GM23338 (cell line): ENCODE measurements at regions not wholly inside any gene's neighbourhood (a gene's known extent, or its start where the extent isn't known, plus 50 kb on each side); places are given as distances from the start of the nearest gene placed in this dataset.

Source experiments
- ATAC-seq: fragments of 200-7000 bp; cut with Tn5 transposase; 3 replicates; pipeline ENCODE4 v1.9.1; 2020
- DNase-seq: peaks from one replicate; pipeline ENCODE4 v3.0.0-alpha.2; 2015; ENCODE audit warnings: low spot score
- H2AFZ ChIP-seq: fragments of 200-600 bp; sonication (generic); 2 replicates; pipeline ENCODE4 v1.8.0; 2016; ENCODE audit warnings: antibody characterized with exemption, mild to moderate bottlenecking, moderate library complexity
- H3F3A ChIP-seq: fragments of 200-600 bp; sonication (generic); replicated peaks from 2 replicates; pipeline ENCODE4 v1.8.0; 2017; ENCODE audit warnings: antibody characterized with exemption, mixed run types, low read depth
- H3K27ac ChIP-seq: fragments of 200-600 bp; sonication (generic); 2 replicates; pipeline ENCODE4 v1.6.1; 2016; ENCODE audit warnings: low read depth
- H3K27me3 ChIP-seq: fragments of 200-600 bp; sonication (generic); 2 replicates; pipeline ENCODE4 v1.8.0; 2016; ENCODE audit warnings: mild to moderate bottlenecking, mixed run types, moderate library complexity; ENCODE audit not compliant: insufficient read depth
- H3K36me3 ChIP-seq: fragments of 200-600 bp; sonication (generic); 2 replicates; pipeline ENCODE4 v1.8.0; 2016; ENCODE audit warnings: mild to moderate bottlenecking; ENCODE audit not compliant: insufficient read depth
- H3K4me1 ChIP-seq: fragments of 200-600 bp; sonication (generic); 2 replicates; pipeline ENCODE4 v1.8.0; 2016; ENCODE audit warnings: mild to moderate bottlenecking, moderate library complexity; ENCODE audit not compliant: insufficient read depth
- H3K4me2 ChIP-seq: fragments of 200-600 bp; sonication (generic); 2 replicates; pipeline ENCODE4 v1.7.1; 2017; ENCODE audit warnings: mixed run types
- H3K4me3 ChIP-seq: fragments of 200-600 bp; sonication (generic); 2 replicates; pipeline ENCODE4 v1.6.1; 2016; ENCODE audit warnings: mixed run types
- H3K79me2 ChIP-seq: fragments of 200-600 bp; sonication (generic); replicated peaks from 2 replicates; pipeline ENCODE4 v1.8.0; 2017; ENCODE audit warnings: mild to moderate bottlenecking; ENCODE audit not compliant: insufficient read depth
- H3K9me2 ChIP-seq: fragments of 200-600 bp; sonication (generic); 2 replicates; pipeline ENCODE4 v1.8.0; 2017; ENCODE audit not compliant: insufficient read depth
- H4K20me1 ChIP-seq: fragments of 200-600 bp; sonication (generic); replicated peaks from 2 replicates; pipeline ENCODE4 v1.8.0; 2017; ENCODE audit warnings: mild to moderate bottlenecking; ENCODE audit not compliant: insufficient read depth
- H3K27ac Mint-ChIP-seq: 2 replicates; pipeline ENCODE4 v1.8.0; 2020; ENCODE audit warnings: inconsistent platforms, mild to moderate bottlenecking, moderate library complexity, mixed read lengths
- H3K27me3 Mint-ChIP-seq: 3 replicates; pipeline ENCODE4 v1.8.0; 2022; ENCODE audit warnings: low read depth, mild to moderate bottlenecking, moderate library complexity, mixed read lengths, inconsistent platforms; ENCODE audit not compliant: insufficient read depth, poor library complexity
- H3K36me3 Mint-ChIP-seq: 3 replicates; pipeline ENCODE4 v1.8.0; 2021; ENCODE audit warnings: low read depth, mild to moderate bottlenecking, inconsistent platforms, moderate library complexity, mixed read lengths
- H3K4me1 Mint-ChIP-seq: 3 replicates; pipeline ENCODE4 v1.8.0; 2020; ENCODE audit warnings: mild to moderate bottlenecking, inconsistent platforms, mixed read lengths
- H3K4me3 Mint-ChIP-seq: 3 replicates; pipeline ENCODE4 v1.8.0; 2021; ENCODE audit warnings: moderate library complexity, mild to moderate bottlenecking, inconsistent platforms, mixed read lengths
- H3K9me3 Mint-ChIP-seq: 3 replicates; pipeline ENCODE4 v1.8.0; 2020; ENCODE audit warnings: moderate library complexity, mild to moderate bottlenecking, inconsistent platforms, mixed read lengths
- CREB1 ChIP-seq: fragments of 250-450 bp; sonication (Bioruptor Pico); IDR thresholded peaks from 2 replicates; pipeline ENCODE4 v1.5.0; 2020; ENCODE audit warnings: low read depth, mild to moderate bottlenecking, moderate library complexity
- EZH2 ChIP-seq: fragments of 200-600 bp; sonication (generic); IDR thresholded peaks from one replicate; pipeline ENCODE4 v1.8.0; 2017; ENCODE audit warnings: antibody characterized with exemption, mild to moderate bottlenecking, low read depth; ENCODE audit not compliant: unreplicated experiment
- EZH2phosphoT487 ChIP-seq: fragments of 200-600 bp; sonication (generic); IDR thresholded peaks from one replicate; pipeline ENCODE4 v1.8.1; 2018; ENCODE audit warnings: antibody characterized with exemption; ENCODE audit not compliant: unreplicated experiment
- JUNB ChIP-seq: IDR thresholded peaks from one replicate; pipeline ENCODE4 v1.6.1; 2016; ENCODE audit warnings: antibody characterized with exemption; ENCODE audit not compliant: unreplicated experiment
- POLR2AphosphoS5 ChIP-seq: IDR thresholded peaks from 2 replicates; pipeline ENCODE4 v1.6.1; 2016; ENCODE audit warnings: antibody characterized with exemption, low read depth
- STAT1 ChIP-seq: IDR thresholded peaks from one replicate; pipeline ENCODE4 v1.6.1; 2016; ENCODE audit warnings: antibody characterized with exemption; ENCODE audit not compliant: unreplicated experiment
- ZNF114 ChIP-seq: fragments of 250-450 bp; sonication (Bioruptor Pico); IDR thresholded peaks from 2 replicates; pipeline ENCODE4 v1.5.0; 2020; ENCODE audit warnings: mild to moderate bottlenecking, moderate library complexity
- TF ChIP-seq, protein P1 (sequence below), 2 experiments: fragments of 200-600 bp in 1 of 2; sonication (generic) in 1 of 2; conservative IDR thresholded peaks; 2 replicates each; pipeline versions ENCODE4 v1.5.1 to v1.6.1; 2016 to 2017; ENCODE audit warnings: antibody characterized with exemption in 2 of 2, low read depth in 2 of 2, mild to moderate bottlenecking in 2 of 2, moderate library complexity in 1 of 2
- TF ChIP-seq, protein P2 (sequence below): IDR thresholded peaks from one replicate; pipeline ENCODE4 v1.6.1; 2018; ENCODE audit warnings: antibody characterized with exemption; ENCODE audit not compliant: unreplicated experiment
- TF ChIP-seq, protein P3 (sequence below): IDR thresholded peaks from 2 replicates; pipeline ENCODE4 v1.6.1; 2016; ENCODE audit warnings: antibody characterized with exemption
- TF ChIP-seq, protein P4 (sequence below): fragments of 250-450 bp; sonication (Bioruptor Pico); IDR thresholded peaks from 2 replicates; pipeline ENCODE4 v1.5.0; 2020; ENCODE audit warnings: mild to moderate bottlenecking, moderate library complexity

DNA sequence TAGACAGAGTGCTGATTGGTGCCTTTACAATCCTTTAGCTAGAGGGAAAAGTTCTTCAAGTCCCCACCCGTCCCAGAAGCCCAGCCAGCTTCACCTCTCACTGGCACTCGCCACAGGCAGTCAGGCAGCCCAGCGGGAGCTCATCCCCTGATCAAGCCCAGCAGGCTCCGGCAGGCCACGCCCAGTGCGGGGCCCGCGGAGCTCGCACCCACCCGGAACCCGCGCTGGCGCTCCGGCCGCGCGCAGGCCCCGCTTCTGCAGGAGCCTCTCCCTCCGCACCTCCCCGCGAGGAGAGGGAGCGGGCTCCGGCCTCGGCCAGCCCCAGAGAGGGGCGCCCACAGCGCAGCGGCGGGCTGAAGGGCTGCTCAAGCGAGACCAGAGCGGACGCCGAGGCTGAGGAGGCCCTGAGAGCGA, 202.4 kb upstream of the PDGFD start (continued):
- TF ChIP-seq, protein P1, sequence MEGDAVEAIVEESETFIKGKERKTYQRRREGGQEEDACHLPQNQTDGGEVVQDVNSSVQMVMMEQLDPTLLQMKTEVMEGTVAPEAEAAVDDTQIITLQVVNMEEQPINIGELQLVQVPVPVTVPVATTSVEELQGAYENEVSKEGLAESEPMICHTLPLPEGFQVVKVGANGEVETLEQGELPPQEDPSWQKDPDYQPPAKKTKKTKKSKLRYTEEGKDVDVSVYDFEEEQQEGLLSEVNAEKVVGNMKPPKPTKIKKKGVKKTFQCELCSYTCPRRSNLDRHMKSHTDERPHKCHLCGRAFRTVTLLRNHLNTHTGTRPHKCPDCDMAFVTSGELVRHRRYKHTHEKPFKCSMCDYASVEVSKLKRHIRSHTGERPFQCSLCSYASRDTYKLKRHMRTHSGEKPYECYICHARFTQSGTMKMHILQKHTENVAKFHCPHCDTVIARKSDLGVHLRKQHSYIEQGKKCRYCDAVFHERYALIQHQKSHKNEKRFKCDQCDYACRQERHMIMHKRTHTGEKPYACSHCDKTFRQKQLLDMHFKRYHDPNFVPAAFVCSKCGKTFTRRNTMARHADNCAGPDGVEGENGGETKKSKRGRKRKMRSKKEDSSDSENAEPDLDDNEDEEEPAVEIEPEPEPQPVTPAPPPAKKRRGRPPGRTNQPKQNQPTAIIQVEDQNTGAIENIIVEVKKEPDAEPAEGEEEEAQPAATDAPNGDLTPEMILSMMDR (conservative IDR thresholded peaks at IDR 0.05; ENCODE audit: low read depth in 2 of 2), result no peak
- TF ChIP-seq, protein P2, sequence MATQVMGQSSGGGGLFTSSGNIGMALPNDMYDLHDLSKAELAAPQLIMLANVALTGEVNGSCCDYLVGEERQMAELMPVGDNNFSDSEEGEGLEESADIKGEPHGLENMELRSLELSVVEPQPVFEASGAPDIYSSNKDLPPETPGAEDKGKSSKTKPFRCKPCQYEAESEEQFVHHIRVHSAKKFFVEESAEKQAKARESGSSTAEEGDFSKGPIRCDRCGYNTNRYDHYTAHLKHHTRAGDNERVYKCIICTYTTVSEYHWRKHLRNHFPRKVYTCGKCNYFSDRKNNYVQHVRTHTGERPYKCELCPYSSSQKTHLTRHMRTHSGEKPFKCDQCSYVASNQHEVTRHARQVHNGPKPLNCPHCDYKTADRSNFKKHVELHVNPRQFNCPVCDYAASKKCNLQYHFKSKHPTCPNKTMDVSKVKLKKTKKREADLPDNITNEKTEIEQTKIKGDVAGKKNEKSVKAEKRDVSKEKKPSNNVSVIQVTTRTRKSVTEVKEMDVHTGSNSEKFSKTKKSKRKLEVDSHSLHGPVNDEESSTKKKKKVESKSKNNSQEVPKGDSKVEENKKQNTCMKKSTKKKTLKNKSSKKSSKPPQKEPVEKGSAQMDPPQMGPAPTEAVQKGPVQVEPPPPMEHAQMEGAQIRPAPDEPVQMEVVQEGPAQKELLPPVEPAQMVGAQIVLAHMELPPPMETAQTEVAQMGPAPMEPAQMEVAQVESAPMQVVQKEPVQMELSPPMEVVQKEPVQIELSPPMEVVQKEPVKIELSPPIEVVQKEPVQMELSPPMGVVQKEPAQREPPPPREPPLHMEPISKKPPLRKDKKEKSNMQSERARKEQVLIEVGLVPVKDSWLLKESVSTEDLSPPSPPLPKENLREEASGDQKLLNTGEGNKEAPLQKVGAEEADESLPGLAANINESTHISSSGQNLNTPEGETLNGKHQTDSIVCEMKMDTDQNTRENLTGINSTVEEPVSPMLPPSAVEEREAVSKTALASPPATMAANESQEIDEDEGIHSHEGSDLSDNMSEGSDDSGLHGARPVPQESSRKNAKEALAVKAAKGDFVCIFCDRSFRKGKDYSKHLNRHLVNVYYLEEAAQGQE, result no peak
- TF ChIP-seq ZNF114 (CRISPR knock-in tag) (no peak), JUNB (no peak), POLR2AphosphoS5 (no peak), STAT1 (no peak)

DNA sequence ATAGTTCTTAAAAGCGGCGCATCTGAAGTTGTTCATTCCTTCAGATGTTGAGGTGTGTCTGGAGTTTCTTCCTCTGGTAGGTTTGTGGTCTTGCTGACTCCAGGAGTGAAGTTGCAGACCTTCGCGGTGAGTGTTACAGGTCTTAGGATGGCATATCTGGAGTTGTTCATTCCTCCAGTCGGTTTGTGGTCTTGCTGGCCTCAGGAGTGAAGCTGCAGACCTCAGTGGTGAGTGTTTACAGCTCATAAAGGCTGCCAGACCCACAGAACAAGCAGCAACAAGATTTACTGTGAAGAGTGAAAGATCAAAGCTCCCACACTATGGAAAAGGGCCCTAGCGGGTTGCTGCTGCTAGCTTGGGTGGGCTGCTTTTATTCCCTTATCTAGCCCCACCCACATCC, 201.7 kb upstream of the PDGFD start:
- no peak overlapping the region for H3K4me2 ChIP-seq
- no peak overlapping the region for H3K4me3 ChIP-seq
- ATAC-seq (no peak), DNase-seq (no peak)
- Mint-ChIP-seq H3K27ac (no peak overlapping the region), H3K27me3 (no peaks in the 10 kb centered on the region), H3K36me3 (no peaks in the 10 kb centered on the region; the same call in 2 of the 3 replicates), H3K4me3 (no peak overlapping the region), H3K9me3 (peaks cover 4% of the 10 kb centered on the region; the same call in 2 of the 3 replicates), H3K4me1 (peaks cover 5% of the 10 kb centered on the region; the same call in 2 of the 3 replicates)
- H3K9me2 ChIP-seq, result no peaks in the 10 kb centered on the region
- H3K27me3 ChIP-seq, result no peaks in the 10 kb centered on the region
- 0 out of 2 replicates have a peak, but pooled peaks cover 9% of the 10 kb centered on the region for H3K4me1 ChIP-seq
- H3K36me3 ChIP-seq, result no peaks in the 10 kb centered on the region
- H4K20me1 ChIP-seq, result no peaks in the 10 kb centered on the region
- no peak overlapping the region for H2AFZ ChIP-seq
- no peaks in the 10 kb centered on the region for H3F3A ChIP-seq
- no peaks in the 10 kb centered on the region for H3K79me2 ChIP-seq
- no peak overlapping the region for H3K27ac ChIP-seq
- TF ChIP-seq, protein P3, sequence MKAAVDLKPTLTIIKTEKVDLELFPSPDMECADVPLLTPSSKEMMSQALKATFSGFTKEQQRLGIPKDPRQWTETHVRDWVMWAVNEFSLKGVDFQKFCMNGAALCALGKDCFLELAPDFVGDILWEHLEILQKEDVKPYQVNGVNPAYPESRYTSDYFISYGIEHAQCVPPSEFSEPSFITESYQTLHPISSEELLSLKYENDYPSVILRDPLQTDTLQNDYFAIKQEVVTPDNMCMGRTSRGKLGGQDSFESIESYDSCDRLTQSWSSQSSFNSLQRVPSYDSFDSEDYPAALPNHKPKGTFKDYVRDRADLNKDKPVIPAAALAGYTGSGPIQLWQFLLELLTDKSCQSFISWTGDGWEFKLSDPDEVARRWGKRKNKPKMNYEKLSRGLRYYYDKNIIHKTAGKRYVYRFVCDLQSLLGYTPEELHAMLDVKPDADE, result no peak
- no peak for TF ChIP-seq EZH2phosphoT487
- TF ChIP-seq, protein P4, sequence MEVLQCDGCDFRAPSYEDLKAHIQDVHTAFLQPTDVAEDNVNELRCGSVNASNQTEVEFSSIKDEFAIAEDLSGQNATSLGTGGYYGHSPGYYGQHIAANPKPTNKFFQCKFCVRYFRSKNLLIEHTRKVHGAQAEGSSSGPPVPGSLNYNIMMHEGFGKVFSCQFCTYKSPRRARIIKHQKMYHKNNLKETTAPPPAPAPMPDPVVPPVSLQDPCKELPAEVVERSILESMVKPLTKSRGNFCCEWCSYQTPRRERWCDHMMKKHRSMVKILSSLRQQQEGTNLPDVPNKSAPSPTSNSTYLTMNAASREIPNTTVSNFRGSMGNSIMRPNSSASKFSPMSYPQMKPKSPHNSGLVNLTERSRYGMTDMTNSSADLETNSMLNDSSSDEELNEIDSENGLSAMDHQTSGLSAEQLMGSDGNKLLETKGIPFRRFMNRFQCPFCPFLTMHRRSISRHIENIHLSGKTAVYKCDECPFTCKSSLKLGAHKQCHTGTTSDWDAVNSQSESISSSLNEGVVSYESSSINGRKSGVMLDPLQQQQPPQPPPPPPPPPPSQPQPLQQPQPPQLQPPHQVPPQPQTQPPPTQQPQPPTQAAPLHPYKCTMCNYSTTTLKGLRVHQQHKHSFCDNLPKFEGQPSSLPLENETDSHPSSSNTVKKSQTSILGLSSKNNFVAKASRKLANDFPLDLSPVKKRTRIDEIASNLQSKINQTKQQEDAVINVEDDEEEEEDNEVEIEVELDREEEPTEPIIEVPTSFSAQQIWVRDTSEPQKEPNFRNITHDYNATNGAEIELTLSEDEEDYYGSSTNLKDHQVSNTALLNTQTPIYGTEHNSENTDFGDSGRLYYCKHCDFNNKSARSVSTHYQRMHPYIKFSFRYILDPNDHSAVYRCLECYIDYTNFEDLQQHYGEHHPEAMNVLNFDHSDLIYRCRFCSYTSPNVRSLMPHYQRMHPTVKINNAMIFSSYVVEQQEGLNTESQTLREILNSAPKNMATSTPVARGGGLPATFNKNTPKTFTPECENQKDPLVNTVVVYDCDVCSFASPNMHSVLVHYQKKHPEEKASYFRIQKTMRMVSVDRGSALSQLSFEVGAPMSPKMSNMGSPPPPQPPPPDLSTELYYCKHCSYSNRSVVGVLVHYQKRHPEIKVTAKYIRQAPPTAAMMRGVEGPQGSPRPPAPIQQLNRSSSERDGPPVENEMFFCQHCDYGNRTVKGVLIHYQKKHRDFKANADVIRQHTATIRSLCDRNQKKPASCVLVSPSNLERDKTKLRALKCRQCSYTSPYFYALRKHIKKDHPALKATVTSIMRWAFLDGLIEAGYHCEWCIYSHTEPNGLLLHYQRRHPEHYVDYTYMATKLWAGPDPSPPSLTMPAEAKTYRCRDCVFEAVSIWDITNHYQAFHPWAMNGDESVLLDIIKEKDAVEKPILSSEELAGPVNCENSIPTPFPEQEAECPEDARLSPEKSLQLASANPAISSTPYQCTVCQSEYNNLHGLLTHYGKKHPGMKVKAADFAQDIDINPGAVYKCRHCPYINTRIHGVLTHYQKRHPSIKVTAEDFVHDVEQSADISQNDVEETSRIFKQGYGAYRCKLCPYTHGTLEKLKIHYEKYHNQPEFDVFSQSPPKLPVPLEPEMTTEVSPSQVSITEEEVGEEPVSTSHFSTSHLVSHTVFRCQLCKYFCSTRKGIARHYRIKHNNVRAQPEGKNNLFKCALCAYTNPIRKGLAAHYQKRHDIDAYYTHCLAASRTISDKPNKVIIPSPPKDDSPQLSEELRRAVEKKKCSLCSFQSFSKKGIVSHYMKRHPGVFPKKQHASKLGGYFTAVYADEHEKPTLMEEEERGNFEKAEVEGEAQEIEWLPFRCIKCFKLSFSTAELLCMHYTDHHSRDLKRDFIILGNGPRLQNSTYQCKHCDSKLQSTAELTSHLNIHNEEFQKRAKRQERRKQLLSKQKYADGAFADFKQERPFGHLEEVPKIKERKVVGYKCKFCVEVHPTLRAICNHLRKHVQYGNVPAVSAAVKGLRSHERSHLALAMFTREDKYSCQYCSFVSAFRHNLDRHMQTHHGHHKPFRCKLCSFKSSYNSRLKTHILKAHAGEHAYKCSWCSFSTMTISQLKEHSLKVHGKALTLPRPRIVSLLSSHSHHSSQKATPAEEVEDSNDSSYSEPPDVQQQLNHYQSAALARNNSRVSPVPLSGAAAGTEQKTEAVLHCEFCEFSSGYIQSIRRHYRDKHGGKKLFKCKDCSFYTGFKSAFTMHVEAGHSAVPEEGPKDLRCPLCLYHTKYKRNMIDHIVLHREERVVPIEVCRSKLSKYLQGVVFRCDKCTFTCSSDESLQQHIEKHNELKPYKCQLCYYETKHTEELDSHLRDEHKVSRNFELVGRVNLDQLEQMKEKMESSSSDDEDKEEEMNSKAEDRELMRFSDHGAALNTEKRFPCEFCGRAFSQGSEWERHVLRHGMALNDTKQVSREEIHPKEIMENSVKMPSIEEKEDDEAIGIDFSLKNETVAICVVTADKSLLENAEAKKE (CRISPR knock-in tag), result no peak
- no peak for TF ChIP-seq EZH2
- no peak for TF ChIP-seq CREB1 (CRISPR knock-in tag)
- no peak for TF ChIP-seq JUNB
